VCaP (cell line): ENCODE measurements at regions not wholly inside any gene's neighbourhood (a gene's known extent, or its start where the extent isn't known, plus 50 kb on each side); places are given as distances from the start of the nearest gene placed in this dataset.

ENCODE experiments used
- H3K27ac ChIP-seq: fragments of 450-650 bp; 2 replicates; pipeline ENCODE4 v1.5.1; 2017
- TF ChIP-seq, protein P1 (sequence below): fragments of 450-650 bp; conservative IDR thresholded peaks from 2 replicates; pipeline ENCODE4 v1.5.1; 2017; ENCODE audit warnings: mild to moderate bottlenecking, moderate library complexity

DNA sequence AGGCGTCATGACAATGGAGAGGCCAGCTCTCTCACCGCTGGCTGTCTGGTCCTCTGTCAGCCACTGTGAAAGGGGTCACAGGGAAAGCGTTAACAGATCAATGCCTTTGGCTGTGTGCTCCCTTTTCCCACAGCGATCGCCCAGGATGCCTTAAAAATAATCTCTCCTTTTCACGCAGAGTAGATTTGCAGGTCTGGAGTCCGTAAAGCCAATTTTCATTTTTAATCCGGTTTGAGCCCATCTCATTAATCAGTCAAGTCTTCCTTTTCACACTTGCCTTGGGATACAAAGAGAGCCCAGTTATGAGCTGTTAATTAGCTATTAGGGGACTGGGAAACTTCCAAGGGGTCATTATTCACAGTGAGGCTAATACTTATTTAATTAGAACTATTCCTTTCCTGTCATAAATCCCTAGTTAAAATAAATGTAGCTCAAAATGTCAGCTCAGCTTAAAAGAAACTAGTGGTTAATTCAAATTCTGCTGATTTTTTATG, 104.3 kb upstream of the RASGRP1 start:
- H3K27ac ChIP-seq, result no peak overlapping the region
- TF ChIP-seq, protein P1, sequence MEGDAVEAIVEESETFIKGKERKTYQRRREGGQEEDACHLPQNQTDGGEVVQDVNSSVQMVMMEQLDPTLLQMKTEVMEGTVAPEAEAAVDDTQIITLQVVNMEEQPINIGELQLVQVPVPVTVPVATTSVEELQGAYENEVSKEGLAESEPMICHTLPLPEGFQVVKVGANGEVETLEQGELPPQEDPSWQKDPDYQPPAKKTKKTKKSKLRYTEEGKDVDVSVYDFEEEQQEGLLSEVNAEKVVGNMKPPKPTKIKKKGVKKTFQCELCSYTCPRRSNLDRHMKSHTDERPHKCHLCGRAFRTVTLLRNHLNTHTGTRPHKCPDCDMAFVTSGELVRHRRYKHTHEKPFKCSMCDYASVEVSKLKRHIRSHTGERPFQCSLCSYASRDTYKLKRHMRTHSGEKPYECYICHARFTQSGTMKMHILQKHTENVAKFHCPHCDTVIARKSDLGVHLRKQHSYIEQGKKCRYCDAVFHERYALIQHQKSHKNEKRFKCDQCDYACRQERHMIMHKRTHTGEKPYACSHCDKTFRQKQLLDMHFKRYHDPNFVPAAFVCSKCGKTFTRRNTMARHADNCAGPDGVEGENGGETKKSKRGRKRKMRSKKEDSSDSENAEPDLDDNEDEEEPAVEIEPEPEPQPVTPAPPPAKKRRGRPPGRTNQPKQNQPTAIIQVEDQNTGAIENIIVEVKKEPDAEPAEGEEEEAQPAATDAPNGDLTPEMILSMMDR, result no peak

DNA sequence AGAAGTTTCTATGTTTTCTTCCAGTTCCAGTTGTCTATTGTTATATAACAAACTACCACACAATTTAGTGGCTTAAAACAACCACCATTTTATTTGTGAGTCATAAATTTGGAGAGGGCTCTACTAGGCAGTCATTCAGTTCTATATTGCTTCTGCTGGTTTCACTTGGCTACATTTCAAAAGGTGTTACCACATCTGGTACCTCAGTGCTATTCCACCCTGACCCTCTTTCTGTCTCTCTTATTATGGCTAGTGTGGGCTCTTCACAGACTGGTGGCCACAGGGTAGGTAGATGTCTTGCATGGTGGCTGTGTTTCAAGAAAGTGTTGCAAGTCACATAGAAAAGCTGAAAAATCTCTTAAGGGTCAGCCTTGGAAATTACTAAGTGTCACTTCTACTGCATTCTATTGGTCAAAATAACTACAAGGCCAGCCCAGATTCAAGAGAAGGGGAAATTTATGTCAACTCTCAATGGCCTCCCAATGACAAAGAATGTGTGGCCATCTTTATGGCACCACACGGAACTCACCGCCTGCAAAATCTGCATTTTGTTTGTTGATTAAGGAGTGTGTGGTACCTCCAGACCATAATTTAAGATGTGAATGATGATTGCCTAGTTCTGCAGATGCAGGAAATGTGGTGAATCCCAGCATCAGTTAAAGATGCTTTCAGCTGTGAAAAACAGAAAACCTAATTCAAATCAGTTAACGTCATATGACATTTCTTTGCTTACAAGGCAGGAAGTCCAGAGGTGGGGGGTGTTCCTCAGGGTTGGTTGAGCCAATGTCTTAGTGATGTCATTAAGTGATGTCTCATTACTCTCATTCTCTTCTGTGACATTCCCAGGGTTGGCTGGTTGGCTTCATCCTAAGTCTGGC, 105.8 kb upstream of the RASGRP1 start:
- no peak overlapping the region for H3K27ac ChIP-seq
- TF ChIP-seq, protein P1, result no peak

DNA sequence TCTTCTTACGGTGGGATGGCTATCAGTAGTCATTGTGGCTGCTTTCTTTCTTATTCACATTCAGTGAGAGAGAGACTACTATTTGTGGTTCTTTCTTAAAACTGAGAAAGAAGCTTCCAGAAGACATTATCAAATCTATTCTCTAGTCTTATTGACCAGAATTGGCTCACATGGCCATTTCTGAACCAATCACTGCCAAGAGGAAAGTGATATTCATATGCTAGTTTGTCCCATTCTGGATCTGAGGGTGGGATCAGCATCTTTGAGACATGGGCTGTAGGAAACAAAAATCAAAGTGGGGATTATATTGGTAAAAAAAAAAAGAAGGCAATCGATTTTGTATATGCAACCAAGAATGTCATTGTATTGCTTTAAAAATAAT, 106.4 kb upstream of the RASGRP1 start:
- no peak overlapping the region for H3K27ac ChIP-seq
- TF ChIP-seq, protein P1, result no peak

DNA sequence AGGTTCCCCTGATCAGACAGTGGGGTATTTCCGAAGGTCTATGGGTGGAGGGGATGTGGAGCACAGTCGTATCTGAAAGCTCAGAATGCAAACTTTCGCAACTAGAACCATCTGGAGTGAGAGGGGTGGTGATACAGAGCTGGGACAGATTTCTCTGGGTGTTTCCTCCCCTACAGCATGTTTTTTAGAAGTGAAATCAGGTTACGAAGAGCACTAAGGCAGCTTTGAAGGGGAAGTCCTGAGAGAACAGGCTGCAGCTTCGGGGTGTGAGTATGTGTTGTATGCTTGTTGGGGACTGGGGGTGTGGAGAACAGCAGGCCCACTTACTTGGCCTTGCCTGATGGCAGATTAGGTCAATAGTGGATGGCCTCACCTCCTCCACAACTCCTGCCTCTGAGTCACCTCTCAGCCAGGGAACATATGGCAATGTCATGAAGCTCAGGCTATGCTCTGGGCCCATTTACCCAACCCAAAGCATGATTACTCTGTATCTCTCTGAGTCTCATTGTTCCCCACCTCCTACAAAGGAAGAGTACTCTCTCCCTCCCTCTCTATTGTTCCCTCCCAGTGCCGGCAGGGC, 107.2 kb upstream of the RASGRP1 start:
- H3K27ac ChIP-seq, result no peak overlapping the region
- TF ChIP-seq, protein P1, result no peak

DNA sequence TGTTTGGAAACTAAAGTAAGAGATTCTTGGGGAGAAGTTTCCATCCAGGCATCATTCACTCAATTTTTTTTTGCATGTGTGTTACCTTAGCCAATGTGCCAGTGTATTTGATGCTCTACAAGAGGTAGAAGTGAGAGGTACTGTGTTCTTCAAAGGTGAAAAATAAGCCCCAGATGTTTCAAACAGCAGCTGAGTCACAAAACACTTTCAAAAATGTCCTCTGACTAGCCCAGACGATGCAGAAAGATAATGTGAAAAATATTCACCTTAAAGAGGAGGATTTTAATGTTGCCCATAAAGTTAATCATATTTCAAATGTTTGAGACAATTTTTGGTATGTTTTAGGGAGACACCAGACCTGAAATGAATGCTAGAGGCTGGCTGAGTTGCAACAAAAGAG, 107.7 kb upstream of the RASGRP1 start:
- TF ChIP-seq, protein P1, result no peak
- no peak overlapping the region for H3K27ac ChIP-seq

DNA sequence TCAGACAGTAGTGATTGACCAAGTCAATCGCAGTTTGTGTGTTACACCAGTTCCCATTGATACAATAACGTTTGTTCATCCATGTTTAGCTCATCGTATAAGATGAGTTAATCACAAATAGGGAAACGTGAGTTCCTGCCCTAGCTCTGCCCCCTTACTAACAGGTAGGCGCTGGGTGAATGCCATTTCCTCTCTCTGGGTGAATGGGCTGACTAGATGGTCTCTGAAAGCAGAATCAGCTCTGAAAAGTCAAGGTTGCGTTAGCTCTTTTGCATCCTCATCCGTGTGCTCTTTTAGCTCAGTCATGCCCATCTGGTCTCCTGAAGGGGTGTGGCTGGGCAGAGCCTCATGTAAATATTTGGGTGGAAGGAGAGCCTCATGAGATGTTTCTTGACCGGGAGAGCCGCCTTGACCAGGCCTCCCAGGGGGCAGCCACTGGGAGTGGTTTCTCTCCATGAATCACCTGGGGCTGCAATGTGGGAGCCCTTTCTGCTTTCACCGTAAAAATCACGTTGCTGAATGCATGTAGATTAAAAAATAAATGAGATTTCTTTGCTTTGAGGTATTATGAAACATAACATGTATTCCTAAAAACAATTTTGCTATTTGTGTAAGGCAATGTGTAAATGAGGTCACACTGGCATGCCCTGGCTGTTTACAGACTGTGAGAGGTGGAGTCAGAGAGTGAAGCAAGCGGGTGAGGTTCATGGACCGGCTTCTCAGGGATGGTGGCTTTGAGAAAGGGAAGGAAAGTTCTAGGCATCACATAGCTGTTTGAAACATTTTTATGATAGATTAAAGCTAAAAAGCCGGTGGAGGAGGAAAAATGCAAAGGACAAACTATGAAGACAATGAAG, 108.4 kb upstream of the RASGRP1 start:
- TF ChIP-seq, protein P1, result no peak
- no peak overlapping the region for H3K27ac ChIP-seq

DNA sequence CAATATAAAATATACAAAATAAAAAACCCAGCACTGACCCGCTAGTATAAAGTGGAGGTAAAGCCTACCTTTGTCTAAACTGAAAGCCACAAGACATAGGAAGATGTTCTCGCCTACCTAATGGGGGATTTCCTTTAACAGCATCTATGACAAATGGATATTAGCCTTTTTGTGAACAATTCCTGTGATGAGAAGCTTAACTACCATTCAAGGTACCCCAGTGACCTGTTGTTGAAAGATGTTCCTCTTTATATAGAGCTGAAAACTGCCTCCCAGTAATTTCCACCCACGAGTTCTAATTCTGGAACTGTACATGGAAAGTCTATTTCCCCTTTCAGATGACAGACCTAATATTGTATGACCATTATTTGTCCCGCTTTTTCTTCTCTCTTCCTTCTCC, 109.8 kb upstream of the RASGRP1 start:
- TF ChIP-seq, protein P1, result no peak
- no peak overlapping the region for H3K27ac ChIP-seq
